Sigmoid colon (tissue), 6 donors: ENCODE measurements at regions not wholly inside any gene's neighbourhood (a gene's known extent, or its start where the extent isn't known, plus 50 kb on each side); places are given as distances from the start of the nearest gene placed in this dataset.

ENCODE experiments used
- DNase-seq: peaks from one replicate; pipeline ENCODE4 v3.0.0-alpha.2; 2019
- H3K27ac ChIP-seq, 4 donors: fragments of 200-600 bp; sonication (generic); one replicate each; pipeline ENCODE4 v1.5.1; 2016 to 2019; ENCODE audit warnings: mild to moderate bottlenecking in 1 of 4
- H3K27me3 ChIP-seq, 3 donors: fragments of 200-600 bp; sonication (generic); one replicate each; pipeline ENCODE4 v1.5.1; 2019; ENCODE audit warnings: mild to moderate bottlenecking in 1 of 3
- H3K36me3 ChIP-seq, 4 donors: fragments of 200-600 bp; sonication (generic); one replicate each; pipeline ENCODE4 v1.5.1; 2016 to 2019
- H3K4me1 ChIP-seq, 4 donors: fragments of 200-600 bp; sonication (generic); one replicate each; pipeline ENCODE4 v1.5.1; 2017 to 2019
- H3K4me3 ChIP-seq, 4 donors: fragments of 200-600 bp; sonication (generic); one replicate each; pipeline ENCODE4 v1.5.1; 2017 to 2019; ENCODE audit warnings: mild to moderate bottlenecking in 2 of 4, moderate library complexity in 1 of 4
- H3K9me3 ChIP-seq, 4 donors: fragments of 200-600 bp in 3 of 4; sonication (generic) in 3 of 4; one replicate each; pipeline versions ENCODE4 v1.5.1 to v1.6.1; 2013 to 2019
- EP300 ChIP-seq, 4 donors: sonication (generic); formaldehyde crosslinking; IDR thresholded peaks; one replicate each; pipeline ENCODE4 v1.6.1; 2017; ENCODE audit warnings: antibody characterized with exemption in 4 of 4
- POLR2A ChIP-seq, 2 donors: fragments of 450-650 bp; IDR thresholded peaks; one replicate each; pipeline ENCODE4 v1.6.1; 2016; ENCODE audit warnings: antibody characterized with exemption in 2 of 2, mild to moderate bottlenecking in 2 of 2, moderate library complexity in 2 of 2
- POLR2AphosphoS5 ChIP-seq, 4 donors: sonication (generic); formaldehyde crosslinking; IDR thresholded peaks; one replicate each; pipeline ENCODE4 v1.6.1; 2017; ENCODE audit warnings: antibody characterized with exemption in 4 of 4
- WGBS, 2 donors: extraction: QIAGEN DNeasy Blood & Tissue Kit; methylation state at CpG; one replicate each; pipeline ENCODE4 v1.1.7; 2013; 5-methylcytosine and 5-hydroxymethylcytosine counted together
- intact Hi-C: fragments of 100-400 bp; cut with DNase I; formaldehyde crosslinking; loops from one replicate; pipeline ENCODE4 v1.15.1; 2023
- TF ChIP-seq, protein P1 (sequence below), 4 experiments: fragments of 450-650 bp in 3 of 4; fragments of 200-600 bp in 1 of 4; IDR thresholded peaks; one replicate each; pipeline ENCODE4 v1.5.1; 2016 to 2019; ENCODE audit warnings: antibody characterized with exemption in 4 of 4, mild to moderate bottlenecking in 3 of 4, moderate library complexity in 2 of 4
- donor health status: healthy with polysubstance abuse.
- donor health status: healthy.

DNA sequence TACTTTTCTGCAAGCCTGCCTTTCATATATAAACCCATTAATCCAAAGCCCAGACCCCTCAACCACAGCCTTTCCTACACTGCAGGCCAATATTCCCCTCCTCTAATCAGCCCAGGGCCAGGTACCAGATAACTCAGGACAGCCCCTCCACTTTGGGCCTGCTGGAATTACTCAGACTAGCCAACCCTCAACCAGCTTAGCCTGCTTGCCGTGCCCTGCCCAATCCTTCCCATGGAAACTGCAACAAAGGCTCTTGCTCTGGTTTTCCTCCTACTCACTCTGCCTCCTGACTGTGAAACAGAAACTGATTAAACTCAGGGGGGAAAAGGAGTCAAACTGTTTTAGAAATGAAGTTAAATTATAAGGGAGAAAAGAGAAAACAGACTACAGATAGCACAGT lies 248.1 kb downstream of the KLF13 start:
- DNase-seq = no peak
- no peak for TF ChIP-seq POLR2A (IDR thresholded peaks at IDR 0.05)
- Histone ChIP-seq H3K36me3 (peaks cover 0 to 2% (median 0%) of the 10 kb centered on the region in 4 donors), H3K4me1 (no peaks in the 10 kb centered on the region), H3K9me3 (no peaks in the 10 kb centered on the region), H3K27me3 (no peaks in the 10 kb centered on the region), H3K4me3 (no peak overlapping the region), H3K27ac (no peak overlapping the region)
- 49 to 61% methylated on average over 1 of the region's 1 CpG for WGBS, 2 donors
- intact Hi-C loops = no loop called here

DNA sequence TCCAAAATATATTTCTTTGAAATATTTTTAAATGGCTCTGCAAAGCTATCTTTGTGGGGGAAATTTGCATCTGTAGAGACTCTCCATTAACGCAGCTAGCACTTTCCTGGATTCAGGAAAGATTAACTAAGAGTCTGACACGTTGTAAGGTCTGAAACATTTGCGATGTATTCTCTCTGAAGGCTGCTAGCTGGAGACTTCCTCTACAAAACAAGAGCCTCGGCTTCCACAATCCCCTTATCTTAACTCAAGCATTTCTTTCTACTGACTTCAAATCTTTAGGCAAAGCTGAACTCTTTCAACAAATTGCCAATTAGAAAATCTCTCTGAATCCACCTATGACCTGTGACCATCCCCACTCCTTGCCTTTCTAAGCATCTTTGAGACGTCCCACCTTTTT lies 250.5 kb downstream of the KLF13 start:
- peaks cover 0 to under 1% (median 0%) of the 10 kb centered on the region in 4 donors for H3K9me3 ChIP-seq
- TF ChIP-seq POLR2A (IDR thresholded peaks at IDR 0.05) (no peak), POLR2AphosphoS5 (IDR thresholded peaks at IDR 0.05) (no peak), EP300 (IDR thresholded peaks at IDR 0.05) (no peak)
- TF ChIP-seq, protein P1, sequence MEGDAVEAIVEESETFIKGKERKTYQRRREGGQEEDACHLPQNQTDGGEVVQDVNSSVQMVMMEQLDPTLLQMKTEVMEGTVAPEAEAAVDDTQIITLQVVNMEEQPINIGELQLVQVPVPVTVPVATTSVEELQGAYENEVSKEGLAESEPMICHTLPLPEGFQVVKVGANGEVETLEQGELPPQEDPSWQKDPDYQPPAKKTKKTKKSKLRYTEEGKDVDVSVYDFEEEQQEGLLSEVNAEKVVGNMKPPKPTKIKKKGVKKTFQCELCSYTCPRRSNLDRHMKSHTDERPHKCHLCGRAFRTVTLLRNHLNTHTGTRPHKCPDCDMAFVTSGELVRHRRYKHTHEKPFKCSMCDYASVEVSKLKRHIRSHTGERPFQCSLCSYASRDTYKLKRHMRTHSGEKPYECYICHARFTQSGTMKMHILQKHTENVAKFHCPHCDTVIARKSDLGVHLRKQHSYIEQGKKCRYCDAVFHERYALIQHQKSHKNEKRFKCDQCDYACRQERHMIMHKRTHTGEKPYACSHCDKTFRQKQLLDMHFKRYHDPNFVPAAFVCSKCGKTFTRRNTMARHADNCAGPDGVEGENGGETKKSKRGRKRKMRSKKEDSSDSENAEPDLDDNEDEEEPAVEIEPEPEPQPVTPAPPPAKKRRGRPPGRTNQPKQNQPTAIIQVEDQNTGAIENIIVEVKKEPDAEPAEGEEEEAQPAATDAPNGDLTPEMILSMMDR (IDR thresholded peaks at IDR 0.05) = no peak
- DNase-seq = no peak
- intact Hi-C loops = no loop called here
- H3K4me3 ChIP-seq = no peak overlapping the region
- no peaks in the 10 kb centered on the region for H3K36me3 ChIP-seq
- H3K27me3 ChIP-seq = no peaks in the 10 kb centered on the region
- H3K4me1 ChIP-seq = no peaks in the 10 kb centered on the region
- 67 to 77% methylated on average over 5 of the region's 5 CpGs for WGBS, 2 donors
- H3K27ac ChIP-seq = no peak overlapping the region

- no peak overlapping the region for H3K27ac ChIP-seq
- no peak overlapping the region for H3K4me3 ChIP-seq
- H3K4me1 ChIP-seq = no peaks in the 10 kb centered on the region
- no peak for TF ChIP-seq EP300 (IDR thresholded peaks at IDR 0.05)
- no peak for TF ChIP-seq POLR2AphosphoS5 (IDR thresholded peaks at IDR 0.05)
- TF ChIP-seq POLR2A (IDR thresholded peaks at IDR 0.05) = no peak
- TF ChIP-seq, protein P1 (IDR thresholded peaks at IDR 0.05) = no peak
- intact Hi-C loops = no loop called here
- H3K9me3 ChIP-seq = peaks cover 0 to 3% (median 0%) of the 10 kb centered on the region in 4 donors
- no peaks in the 10 kb centered on the region for H3K27me3 ChIP-seq
- WGBS, 2 donors = 89 to 94% methylated on average over 4 of the region's 4 CpGs
- DNase-seq = no peak
- no peaks in the 10 kb centered on the region for H3K36me3 ChIP-seq
Measured at GRCh38 chr15:31579282-31579681, 252.6 kb downstream of the KLF13 start.

DNA sequence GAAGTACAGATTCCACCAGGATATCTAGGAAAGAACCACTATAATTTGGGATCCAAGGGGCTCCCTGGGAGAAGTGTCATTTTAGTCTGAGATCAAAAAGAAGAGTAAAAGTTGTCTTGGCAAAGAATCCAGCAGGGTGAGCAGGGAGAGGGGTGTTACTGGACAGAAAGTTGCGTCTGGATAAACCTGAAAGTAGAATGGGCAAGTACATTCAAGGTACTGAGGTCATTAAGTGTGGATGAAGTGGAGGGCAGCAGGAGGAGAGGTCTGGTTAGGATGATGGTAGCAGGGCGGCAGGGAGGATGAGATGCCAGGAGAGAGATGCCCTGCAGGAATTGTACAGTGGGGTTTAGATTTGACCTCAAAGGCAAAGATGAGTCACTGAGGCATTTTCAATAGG lies 253.3 kb downstream of the KLF13 start:
- no peaks in the 10 kb centered on the region for H3K4me1 ChIP-seq
- no peak for TF ChIP-seq EP300 (IDR thresholded peaks at IDR 0.05)
- TF ChIP-seq POLR2A (IDR thresholded peaks at IDR 0.05) = no peak
- TF ChIP-seq POLR2AphosphoS5 (IDR thresholded peaks at IDR 0.05) = no peak
- TF ChIP-seq, protein P1 (IDR thresholded peaks at IDR 0.05) = no peak
- no peak for DNase-seq
- H3K4me3 ChIP-seq = no peak overlapping the region
- no peaks in the 10 kb centered on the region for H3K27me3 ChIP-seq
- no peak overlapping the region for H3K27ac ChIP-seq
- no peaks in the 10 kb centered on the region for H3K36me3 ChIP-seq
- H3K9me3 ChIP-seq = peaks cover 0 to 3% (median 0%) of the 10 kb centered on the region in 4 donors
- 93% methylated on average over 2 of the region's 2 CpGs for WGBS, 2 donors
- intact Hi-C loops = no loop called here

DNA sequence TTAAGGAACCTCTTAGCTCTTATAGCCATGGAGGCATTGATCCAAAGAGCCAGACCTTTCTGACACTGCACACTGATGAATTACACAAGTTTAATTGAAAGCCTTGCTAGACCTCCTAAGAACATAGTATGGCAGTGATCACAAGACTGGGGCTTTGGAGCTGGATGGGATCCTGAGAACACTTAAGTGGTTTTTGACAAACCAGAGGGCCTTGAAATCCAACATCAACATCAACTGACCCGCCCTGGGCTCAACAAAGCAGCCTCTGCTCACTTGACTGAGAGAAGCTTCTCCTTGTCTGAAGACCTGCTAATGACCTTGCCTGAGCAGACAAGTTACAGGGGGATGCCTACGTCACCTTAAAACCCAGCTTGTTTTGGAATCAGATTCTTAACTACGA lies 257.6 kb downstream of the KLF13 start:
- H3K9me3 ChIP-seq = peaks cover 0 to 3% (median 0%) of the 10 kb centered on the region in 4 donors
- no peak overlapping the region for H3K4me3 ChIP-seq
- WGBS, 2 donors = 59 to 79% methylated on average over 3 of the region's 3 CpGs
- no peaks in the 10 kb centered on the region for H3K4me1 ChIP-seq
- DNase-seq = no peak
- no peaks in the 10 kb centered on the region for H3K27me3 ChIP-seq
- TF ChIP-seq POLR2AphosphoS5 (IDR thresholded peaks at IDR 0.05) (no peak), POLR2A (IDR thresholded peaks at IDR 0.05) (no peak), EP300 (IDR thresholded peaks at IDR 0.05) (no peak)
- TF ChIP-seq, protein P1 (IDR thresholded peaks at IDR 0.05) = no peak
- intact Hi-C loops = no loop called here
- no peak overlapping the region for H3K27ac ChIP-seq
- no peaks in the 10 kb centered on the region for H3K36me3 ChIP-seq
